GM19239 (cell line): ENCODE measurements at regions not wholly inside any gene's neighbourhood (a gene's known extent, or its start where the extent isn't known, plus 50 kb on each side); places are given as distances from the start of the nearest gene placed in this dataset.

Source experiments
- DNase-seq: peaks from one replicate; pipeline ENCODE4 v3.0.0; 2011; ENCODE audit warnings: low spot score; ENCODE audit not compliant: insufficient read length
- FAIRE-seq: peaks from 2 replicates; lab custom pipeline; 2011; peaks lifted over from hg19 to GRCh38; lab: Jason Lieb, UNC

- DNase-seq (no peak), FAIRE-seq (no peak)
Measured at GRCh38 chr4:124541652-124542420, 170.7 kb downstream of the ANKRD50 start.

DNA sequence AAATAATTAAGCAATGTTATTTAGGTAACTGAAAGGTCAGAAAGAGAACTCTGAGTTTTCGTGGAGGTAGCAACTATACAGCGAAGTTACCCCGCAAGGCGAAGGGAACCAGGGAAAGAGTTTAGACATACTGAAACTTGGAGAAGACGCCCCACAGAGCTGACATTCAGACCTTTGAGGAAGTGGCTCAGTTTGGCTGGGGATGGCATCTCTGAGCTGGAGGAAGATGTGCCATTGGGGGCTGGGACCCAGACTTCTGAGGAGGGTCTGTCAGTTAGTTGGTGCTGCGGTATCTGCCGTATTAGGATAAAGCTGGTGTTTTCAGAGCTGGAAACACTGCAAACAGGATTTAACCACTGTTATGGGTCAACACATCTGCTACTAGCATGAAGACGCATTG, 156.6 kb downstream of the ANKRD50 start:
- FAIRE-seq = no peak

DNA sequence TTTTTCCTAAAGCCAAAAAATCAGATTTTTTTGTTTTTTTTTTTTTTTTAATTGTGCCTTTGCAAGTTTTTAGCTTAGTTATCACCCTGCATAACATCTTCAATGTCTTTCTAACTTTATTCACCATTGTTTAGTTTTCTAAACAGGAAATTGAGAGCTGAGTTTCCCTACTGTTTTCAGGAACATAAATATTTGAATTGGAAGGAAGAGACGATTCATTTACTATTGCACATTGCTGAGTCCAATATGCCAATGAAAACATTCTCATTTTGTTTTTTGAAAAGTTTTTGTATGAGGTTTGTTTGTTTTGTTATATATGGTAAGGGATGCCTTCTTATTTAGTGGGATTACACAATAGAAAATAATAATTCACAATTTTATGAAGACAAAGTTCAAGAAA, 148.4 kb downstream of the ANKRD50 start:
- DNase-seq (no peak), FAIRE-seq (no peak)

More for the DNA sequence above, 156.6 kb downstream of the ANKRD50 start:
- DNase-seq = no peak

GRCh38 chr4:124565371-124565770, 147.2 kb downstream of the ANKRD50 start:
- FAIRE-seq (no peak), DNase-seq (no peak)

DNA sequence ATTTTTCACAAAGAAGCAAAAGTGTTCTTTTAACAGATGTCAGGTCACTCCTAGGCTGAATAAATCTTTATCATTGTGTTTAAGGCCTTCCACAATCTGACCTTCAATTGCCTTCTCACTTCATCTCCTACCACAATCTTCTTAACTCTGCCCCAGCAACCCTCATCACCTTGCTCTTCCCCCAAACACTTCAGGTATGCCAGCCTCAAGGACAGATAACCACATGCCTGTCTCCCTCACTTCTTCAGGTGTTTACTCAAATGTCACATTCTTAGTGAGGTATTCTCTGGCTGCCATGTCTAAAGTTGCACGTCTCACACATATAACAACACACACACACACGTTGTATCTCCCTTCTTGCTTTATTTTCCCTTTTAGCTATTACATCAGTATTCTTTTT, 146.5 kb downstream of the ANKRD50 start:
- DNase-seq (no peak), FAIRE-seq (no peak)

- FAIRE-seq (no peak), DNase-seq (no peak)
Measured at GRCh38 chr4:124573056-124573455, 139.5 kb downstream of the ANKRD50 start.

DNA sequence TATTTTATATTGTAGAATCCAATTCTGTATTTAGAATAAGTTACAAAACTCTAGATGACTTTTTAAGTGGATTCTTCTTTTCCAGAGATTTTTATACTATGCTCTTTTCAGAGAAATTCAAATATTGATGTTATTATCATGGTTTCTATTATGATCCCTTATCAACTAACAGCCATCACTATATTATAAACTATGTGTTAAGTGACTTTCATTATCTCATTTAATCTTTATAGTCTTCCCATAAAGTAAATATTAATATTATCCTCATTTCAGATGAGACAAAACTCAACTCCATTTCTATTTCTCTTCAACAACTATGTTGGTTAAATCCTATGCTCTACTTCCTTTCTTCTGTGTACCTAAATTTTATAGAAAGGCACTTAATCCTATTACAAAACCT, 132.6 kb downstream of the ANKRD50 start:
- FAIRE-seq = no peak

DNA sequence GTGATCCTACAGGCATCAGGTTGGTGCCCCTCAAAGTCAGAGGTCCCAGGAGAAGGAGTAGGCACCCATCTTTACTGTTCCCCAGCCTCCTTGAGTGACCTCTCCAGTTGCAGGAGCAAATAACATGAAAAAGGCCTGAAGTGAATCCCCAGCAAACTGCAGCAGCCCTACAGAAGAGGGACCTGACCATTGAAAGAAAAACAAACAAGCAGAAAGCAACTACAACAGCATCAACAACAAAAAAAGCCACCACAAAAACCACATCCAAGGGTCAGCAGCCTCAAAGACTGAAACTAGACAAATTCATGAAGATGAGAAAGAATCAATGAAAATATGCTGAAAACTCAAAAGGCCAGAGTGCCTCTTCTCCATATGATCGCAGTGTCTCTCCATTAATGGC, 128.7 kb downstream of the ANKRD50 start:
- DNase-seq (no peak), FAIRE-seq (no peak)

More for the DNA sequence above, 132.6 kb downstream of the ANKRD50 start:
- no peak for DNase-seq

- FAIRE-seq (no peak), DNase-seq (no peak)
Measured at GRCh38 chr4:124589786-124590185, 122.7 kb downstream of the ANKRD50 start.

GRCh38 chr4:124590480-124590879, 122.1 kb downstream of the ANKRD50 start:
- FAIRE-seq = no peak

GRCh38 chr4:124591637-124592036, 120.9 kb downstream of the ANKRD50 start:
- FAIRE-seq = no peak
- DNase-seq = no peak

More at GRCh38 chr4:124590480-124590879, 122.1 kb downstream of the ANKRD50 start:
- no peak for DNase-seq

DNA sequence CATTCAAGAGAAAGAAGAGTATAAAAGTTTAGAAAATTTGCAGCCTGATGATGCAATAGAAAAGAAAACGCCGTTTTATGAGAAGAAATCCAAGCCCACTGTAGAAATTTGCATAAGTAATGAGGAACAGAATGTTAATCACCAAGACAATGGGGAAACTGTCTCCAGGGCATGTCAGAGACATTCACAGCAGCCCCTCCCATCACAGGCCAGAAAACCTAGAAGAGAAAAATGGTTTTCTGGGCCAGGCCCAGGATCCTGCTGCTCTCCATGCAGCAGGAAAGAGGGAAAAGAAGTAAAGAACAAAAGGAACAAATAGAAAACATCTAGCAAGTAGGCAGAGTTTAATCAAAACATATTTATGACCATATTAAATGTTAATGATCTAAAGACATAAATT, 119.0 kb downstream of the ANKRD50 start:
- FAIRE-seq = no peak
- DNase-seq = no peak

GRCh38 chr4:124594945-124595344, 117.6 kb downstream of the ANKRD50 start:
- FAIRE-seq (no peak), DNase-seq (no peak)

- FAIRE-seq = no peak
- DNase-seq = no peak
Measured at GRCh38 chr4:124596816-124597215, 115.7 kb downstream of the ANKRD50 start.

- FAIRE-seq = no peak
- no peak for DNase-seq
Measured at GRCh38 chr4:124610211-124610610, 102.3 kb downstream of the ANKRD50 start.
